Heart right ventricle (tissue), 16 donors: ENCODE measurements at regions not wholly inside any gene's neighbourhood (a gene's known extent, or its start where the extent isn't known, plus 50 kb on each side); places are given as distances from the start of the nearest gene placed in this dataset.

Source experiments
- ATAC-seq, 8 donors: fragments of 200-7000 bp; cut with Tn5 transposase; one replicate each; pipeline ENCODE4 v1.9.1; 2020; ENCODE audit warnings: mild to moderate bottlenecking in 8 of 8, moderate library complexity in 8 of 8, moderate number of reproducible peaks in 1 of 8
- DNase-seq, 2 donors: peaks; one replicate each; pipeline ENCODE4 v3.0.0-alpha.2; 2020
- H3K27ac ChIP-seq, 10 donors: fragments of 200-600 bp; sonication (generic) in 2 of 10; one replicate each; pipeline versions ENCODE4 v1.5.0 to v1.8.0; 2020 to 2022; ENCODE audit warnings: mild to moderate bottlenecking in 3 of 10
- H3K27me3 ChIP-seq, 7 donors: fragments of 200-600 bp; one replicate each; pipeline ENCODE4 v1.8.0; 2021 to 2022; ENCODE audit warnings: mild to moderate bottlenecking in 2 of 7
- H3K36me3 ChIP-seq, 9 donors: fragments of 200-600 bp; sonication (generic) in 1 of 9; one replicate each; pipeline versions ENCODE4 v1.5.0 to v1.8.0; 2020 to 2022; ENCODE audit warnings: mild to moderate bottlenecking in 2 of 9
- H3K4me1 ChIP-seq, 9 donors: fragments of 200-600 bp; sonication (generic) in 1 of 9; one replicate each; pipeline versions ENCODE4 v1.5.0 to v1.8.0; 2020 to 2022; ENCODE audit warnings: mild to moderate bottlenecking in 4 of 9
- H3K4me3 ChIP-seq, 10 donors: fragments of 200-600 bp; sonication (generic) in 2 of 10; one replicate each; pipeline versions ENCODE4 v1.5.0 to v1.8.0; 2020 to 2022; ENCODE audit warnings: mild to moderate bottlenecking in 7 of 10, moderate library complexity in 2 of 10
- H3K9me3 ChIP-seq, 11 donors: fragments of 200-600 bp in 10 of 11; sonication (generic) in 2 of 11; one replicate each; pipeline versions ENCODE4 v1.5.0 to v1.8.0; 2013 to 2022; ENCODE audit warnings: mild to moderate bottlenecking in 2 of 11, control low read depth in 1 of 11, moderate library complexity in 1 of 11
- CTCF ChIP-seq, 9 donors: fragments of 200-600 bp; sonication (generic) in 2 of 9; IDR thresholded peaks; one replicate each; pipeline versions ENCODE4 v1.5.0 to v1.8.0; 2021 to 2022; ENCODE audit warnings: antibody characterized with exemption in 9 of 9, mild to moderate bottlenecking in 5 of 9, moderate library complexity in 1 of 9
- WGBS, 2 donors: extraction: QIAGEN DNeasy Blood & Tissue Kit; methylation state at CpG; one replicate each; pipeline ENCODE4 v1.1.7; 2013; ENCODE audit warnings: inconsistent platforms in 1 of 2; 5-methylcytosine and 5-hydroxymethylcytosine counted together
- intact Hi-C, 10 donors: fragments of 100-400 bp; cut with DNase I; formaldehyde crosslinking; loops; one replicate each; pipeline versions ENCODE4 v1.11.1 to v1.14.2; 2022
- donor health status: Arrhythmogenic right ventricular cardiomyopathy.
- donor health status: ischemic (EF 13 %, LVEDD 7.1; RV severe dilation, severe dysfunction).
- donor health status: healthy with polysubstance abuse.
- donor health status: DM: no; HTN: yes; CAD: no.
- donor health status: DM: no; HTN: no; CAD: no.
- donor health status: ischemic (EF 25% LVEDD 6.9; RV normal size, moderate dysfunction).
- donor health status: ischemic (EF 25% LVEDD 5.7; RV mildly dilated, moderate dysfunction).
- donor health status: healthy.
- donor health status: DM: yes; HTN: yes; CAD: no.
- donor health status: Ischemic cardiomyopathy.
- donor health status: ischemic (EF 35%, LVEDD 5.7; RV mildly dilated, moderate dysfunction).
- donor health status: nonischemic (EF 11% LVEDD 7.7; RV severe dilation, severe dysfunction).
- donor health status: DM: yes; HTN: yes; CAD: no.
- donor health status: PGD.
- donor health status: ischemic (EF 29% LVEDD 5.4; RV normal size, mild dysfunction).
- donor health status: nonischemic (EF 23%, LVEDD 6.1; RV moderate dilation, normal function).

- Histone ChIP-seq H3K36me3 (no peaks in the 10 kb centered on the region), H3K27me3 (peaks cover 0 to 20% (median 0%) of the 10 kb centered on the region in 7 donors), H3K4me1 (peaks cover 0 to 20% (median 5%) of the 10 kb centered on the region in 9 donors), H3K27ac (no peak overlapping the region), H3K4me3 (no peak overlapping the region), H3K9me3 (no peaks in the 10 kb centered on the region)
- ATAC-seq (no peak), DNase-seq (no peak)
- 47 to 68% methylated on average over 6 of the region's 6 CpGs for WGBS, 2 donors
- intact Hi-C loops = no loop called here
- TF ChIP-seq CTCF (IDR thresholded peaks at IDR 0.05) = no peak
Observed at GRCh38 chr9:16312116-16312515, 558.4 kb downstream of the BNC2 start.

GRCh38 chr9:16312962-16313546 is 557.4 kb downstream of the BNC2 start:
- ATAC-seq = no peak
- intact Hi-C loops = no loop called here
- Histone ChIP-seq H3K4me3 (no peak overlapping the region), H3K4me1 (peaks cover 0 to 20% (median 5%) of the 10 kb centered on the region in 9 donors), H3K27me3 (peaks cover 0 to 20% (median 0%) of the 10 kb centered on the region in 7 donors), H3K9me3 (no peaks in the 10 kb centered on the region), H3K36me3 (no peaks in the 10 kb centered on the region), H3K27ac (no peak overlapping the region)
- 91 to 94% methylated on average over 10 of the region's 10 CpGs for WGBS, 2 donors
- no peak for DNase-seq
- no peak for TF ChIP-seq CTCF (IDR thresholded peaks at IDR 0.05)

GRCh38 chr9:16314476-16314875 is 556.0 kb downstream of the BNC2 start:
- ATAC-seq (no peak), DNase-seq (no peak)
- intact Hi-C loops = no loop called here
- Histone ChIP-seq H3K36me3 (no peaks in the 10 kb centered on the region), H3K4me3 (no peak overlapping the region), H3K9me3 (peaks cover 0 to 4% (median 0%) of the 10 kb centered on the region in 11 donors), H3K27me3 (peaks cover 0 to 20% (median 4%) of the 10 kb centered on the region in 7 donors), H3K4me1 (peaks cover 0 to 20% (median 5%) of the 10 kb centered on the region in 9 donors), H3K27ac (no peak overlapping the region)
- no peak for TF ChIP-seq CTCF (IDR thresholded peaks at IDR 0.05)
- WGBS, 2 donors = 85 to 88% methylated on average over 5 of the region's 5 CpGs

- H3K27ac ChIP-seq = peak overlapping the region in 1 of 10 donors; percentile 27
Observed at GRCh38 chr9:16315720-16316119, 554.8 kb downstream of the BNC2 start.

More at GRCh38 chr9:16315720-16316119, 554.8 kb downstream of the BNC2 start:
- no peaks in the 10 kb centered on the region for H3K36me3 ChIP-seq
- TF ChIP-seq CTCF (IDR thresholded peaks at IDR 0.05) = no peak
- peaks cover 0 to 14% (median 4%) of the 10 kb centered on the region in 7 donors for H3K27me3 ChIP-seq
- no peak for DNase-seq
- intact Hi-C loops = no loop called here
- H3K9me3 ChIP-seq = peaks cover 0 to 7% (median 0%) of the 10 kb centered on the region in 11 donors
- H3K4me1 ChIP-seq = peaks cover 0 to 10% (median 0%) of the 10 kb centered on the region in 9 donors
- no peak for ATAC-seq
- WGBS, 2 donors = 64 to 68% methylated on average over 6 of the region's 6 CpGs
- H3K4me3 ChIP-seq = no peak overlapping the region
